HepG2 (cell line): ENCODE measurements at regions not wholly inside any gene's neighbourhood (a gene's known extent, or its start where the extent isn't known, plus 50 kb on each side); places are given as distances from the start of the nearest gene placed in this dataset.
A peak's percentile ranks its signal among the peaks of the same experiment; 100 is the strongest.

Source experiments
- ARID4A ChIP-seq: sonication (generic); formaldehyde crosslinking; IDR thresholded peaks from 2 replicates; pipeline ENCODE4 v1.5.0; 2020; ENCODE audit warnings: mild to moderate bottlenecking, missing genetic modification reagents, borderline replicate concordance
- HMGXB3 ChIP-seq: sonication (generic); formaldehyde crosslinking; IDR thresholded peaks from 2 replicates; pipeline ENCODE4 v1.4.0; 2020; ENCODE audit warnings: missing genetic modification reagents, borderline replicate concordance
- HNF1B ChIP-seq: sonication (generic); formaldehyde crosslinking; IDR thresholded peaks from 2 replicates; pipeline ENCODE4 v1.5.1; 2020; ENCODE audit warnings: mild to moderate bottlenecking, moderate library complexity, missing genetic modification reagents
- KDM4B ChIP-seq: sonication (generic); formaldehyde crosslinking; IDR thresholded peaks from 2 replicates; pipeline ENCODE4 v1.4.0; 2020; ENCODE audit warnings: missing genetic modification reagents
- KDM6A ChIP-seq: IDR thresholded peaks from 2 replicates; pipeline ENCODE4 v1.6.1; 2016; ENCODE audit warnings: low read depth
- PATZ1 ChIP-seq: sonication (generic); formaldehyde crosslinking; IDR thresholded peaks from 2 replicates; pipeline ENCODE4 v1.4.0; 2020; ENCODE audit warnings: missing genetic modification reagents
- TCF7L2 ChIP-seq: IDR thresholded peaks from 2 replicates; pipeline ENCODE4 v1.6.1; 2011; ENCODE audit warnings: mild to moderate bottlenecking, low read depth, low read length, moderate library complexity
- ZBED4 ChIP-seq: sonication (generic); formaldehyde crosslinking; IDR thresholded peaks from 2 replicates; pipeline ENCODE4 v1.4.0; 2020; ENCODE audit warnings: missing genetic modification reagents, borderline replicate concordance
- ZFY ChIP-seq: sonication (generic); formaldehyde crosslinking; IDR thresholded peaks from 2 replicates; pipeline ENCODE4 v1.4.0; 2020; ENCODE audit warnings: missing genetic modification reagents
- ZNF772 ChIP-seq: sonication (generic); formaldehyde crosslinking; IDR thresholded peaks from 2 replicates; pipeline ENCODE4 v1.5.0; 2020; ENCODE audit warnings: mild to moderate bottlenecking, missing genetic modification reagents
- ZNF792 ChIP-seq: IDR thresholded peaks from 2 replicates; pipeline ENCODE4 v1.6.1; 2016

GRCh38 chr5:74538206-74538661 lies 102.3 kb downstream of the ENC1 start (continued):
- TF ChIP-seq ARID4A (CRISPR knock-in tag) = peak; percentile 63; the same call in 1 of the 2 replicates
- TF ChIP-seq PATZ1 (CRISPR knock-in tag) = peak; percentile 31; the same call in 1 of the 2 replicates
- peak; percentile 73; the same call in 1 of the 2 replicates for TF ChIP-seq KDM4B
- peak; percentile 28; the same call in 1 of the 2 replicates for TF ChIP-seq ZFY (CRISPR knock-in tag)
- peak; percentile 44; the same call in 1 of the 2 replicates for TF ChIP-seq HNF1B (CRISPR knock-in tag)
- peak; percentile 96 for TF ChIP-seq ZNF792 (CRISPR knock-in tag)
- 0 out of 2 replicates have a peak, but pooled peaks have one; percentile 35 for TF ChIP-seq HMGXB3 (CRISPR knock-in tag)
- TF ChIP-seq ZBED4 (CRISPR knock-in tag) = peak; percentile 77; the same call in 1 of the 2 replicates
- no peak for TF ChIP-seq TCF7L2
- TF ChIP-seq ZNF772 = peak; percentile 55; the same call in 1 of the 2 replicates
- peak; percentile 64 for TF ChIP-seq KDM6A
